Loucy (cell line): ENCODE measurements at regions not wholly inside any gene's neighbourhood (a gene's known extent, or its start where the extent isn't known, plus 50 kb on each side); places are given as distances from the start of the nearest gene placed in this dataset.

ENCODE experiments used
- H2AFZ ChIP-seq: fragments of 200-600 bp; sonication (generic); 2 replicates; pipeline ENCODE4 v1.6.0; 2016; ENCODE audit warnings: antibody characterized with exemption, mild to moderate bottlenecking, low read length, moderate library complexity
- H3F3A ChIP-seq: fragments of 200-600 bp; 2 replicates; pipeline ENCODE4 v1.6.0; 2016; ENCODE audit warnings: antibody characterized with exemption, low read depth, mild to moderate bottlenecking
- H3K27me3 ChIP-seq: fragments of 200-600 bp; sonication (generic); 2 replicates; pipeline ENCODE4 v1.6.1; 2014; ENCODE audit warnings: low read length, mild to moderate bottlenecking; ENCODE audit not compliant: insufficient read depth, poor library complexity, severe bottlenecking
- H3K36me3 ChIP-seq: fragments of 200-600 bp; sonication (generic); 2 replicates; pipeline ENCODE4 v1.6.1; 2016; ENCODE audit warnings: low read length; ENCODE audit not compliant: insufficient read depth
- H3K4me1 ChIP-seq: fragments of 200-600 bp; sonication (generic); 2 replicates; pipeline ENCODE4 v1.5.1; 2014; ENCODE audit warnings: low read length, mild to moderate bottlenecking; ENCODE audit not compliant: insufficient read depth, poor library complexity, severe bottlenecking
- H3K4me2 ChIP-seq: fragments of 200-600 bp; sonication (generic); 2 replicates; pipeline ENCODE4 v1.6.0; 2014; ENCODE audit warnings: antibody characterized with exemption, low read length, low read depth, mild to moderate bottlenecking; ENCODE audit not compliant: poor library complexity, severe bottlenecking
- H3K4me3 ChIP-seq: fragments of 200-600 bp; sonication (generic); 2 replicates; pipeline ENCODE4 v1.5.1; 2014; ENCODE audit warnings: low read length, mild to moderate bottlenecking, mixed read lengths; ENCODE audit not compliant: poor library complexity, severe bottlenecking
- H3K79me2 ChIP-seq: fragments of 200-600 bp; sonication (generic); 2 replicates; pipeline ENCODE4 v1.6.1; 2014; ENCODE audit warnings: low read length; ENCODE audit not compliant: insufficient read depth
- H3K9ac ChIP-seq: fragments of 200-600 bp; sonication (generic); 2 replicates; pipeline ENCODE4 v1.6.0; 2014; ENCODE audit warnings: mild to moderate bottlenecking, low read depth, low read length, moderate library complexity; ENCODE audit not compliant: poor library complexity, severe bottlenecking
- H3K9me2 ChIP-seq: fragments of 200-600 bp; sonication (generic); replicated peaks from 2 replicates; pipeline ENCODE4 v1.6.1; 2016; ENCODE audit warnings: low read depth, low read length, mixed read lengths
- H3K9me3 ChIP-seq: fragments of 200-600 bp; sonication (generic); 2 replicates; pipeline ENCODE4 v1.6.1; 2014; ENCODE audit warnings: mild to moderate bottlenecking, antibody characterized with exemption, low read length, low read depth; ENCODE audit not compliant: insufficient read depth
- H4K20me1 ChIP-seq: fragments of 200-600 bp; sonication (generic); 2 replicates; pipeline ENCODE4 v1.6.0; 2014; ENCODE audit warnings: antibody characterized with exemption, low read length, mild to moderate bottlenecking; ENCODE audit not compliant: insufficient read depth, poor library complexity, severe bottlenecking
- CTCF ChIP-seq: fragments of 200-600 bp; sonication (generic); conservative IDR thresholded peaks from 2 replicates; pipeline ENCODE4 v1.5.1; 2014; ENCODE audit warnings: mild to moderate bottlenecking, antibody characterized with exemption, low read length
- EZH2phosphoT487 ChIP-seq: fragments of 200-600 bp; IDR thresholded peaks from 2 replicates; pipeline ENCODE4 v1.6.1; 2018; ENCODE audit warnings: antibody characterized with exemption, mild to moderate bottlenecking, moderate library complexity, borderline replicate concordance

DNA sequence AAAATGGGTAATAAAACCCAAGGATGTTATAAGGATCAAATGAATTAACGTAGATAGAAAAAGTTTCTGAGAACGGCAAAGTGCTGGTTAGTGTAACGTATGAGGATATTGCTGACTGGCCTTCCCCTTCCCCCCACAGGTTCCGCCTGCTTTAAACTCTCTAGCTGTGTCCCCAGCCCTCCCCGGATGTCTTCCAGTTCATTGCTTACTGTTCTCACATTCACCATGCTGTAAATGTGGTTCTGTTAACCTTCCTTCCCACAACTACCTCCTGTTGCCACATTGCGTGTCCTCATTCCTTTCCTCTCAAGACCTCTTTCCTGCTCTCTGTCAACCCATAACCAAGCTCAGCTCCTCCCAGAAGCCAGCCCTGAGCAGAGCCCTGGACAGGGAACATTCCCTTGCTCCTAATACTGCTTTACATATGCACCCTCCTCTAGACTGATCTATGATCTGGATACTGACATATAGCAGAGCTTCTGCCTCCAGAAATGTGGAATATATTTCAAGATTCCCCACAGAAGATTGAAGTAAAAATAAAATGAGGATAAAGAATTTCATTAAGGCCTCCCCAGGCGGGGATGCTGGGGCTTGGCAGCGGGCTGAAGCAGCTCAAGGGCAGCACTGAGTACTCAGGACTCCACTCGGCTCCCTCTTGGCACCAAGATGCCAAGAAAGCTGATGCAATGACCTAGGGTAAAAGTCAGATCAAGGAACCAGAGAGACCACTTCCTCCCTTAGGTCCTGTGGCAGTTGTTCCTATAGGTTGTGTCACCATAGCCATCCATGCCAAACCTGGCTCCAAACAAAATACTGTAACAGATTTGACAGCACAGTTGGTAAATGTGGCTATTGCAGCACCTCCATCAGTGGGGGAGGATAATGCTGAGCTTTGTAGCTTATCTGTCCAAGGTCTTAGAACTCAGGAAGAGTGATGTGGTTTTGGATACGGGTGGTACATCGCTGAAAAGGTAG, 136.4 kb upstream of the PIK3C3 start:
- Histone ChIP-seq H3K36me3 (no peaks in the 10 kb centered on the region), H3K9ac (no peak overlapping the region), H3K4me2 (no peak overlapping the region), H3K4me3 (no peak overlapping the region), H3K4me1 (no peaks in the 10 kb centered on the region), H3K9me3 (no peaks in the 10 kb centered on the region), H3K27me3 (no peaks in the 10 kb centered on the region), H2AFZ (no peak overlapping the region), H4K20me1 (no peaks in the 10 kb centered on the region), H3F3A (no peaks in the 10 kb centered on the region), H3K79me2 (no peaks in the 10 kb centered on the region), H3K9me2 (no peaks in the 10 kb centered on the region)
- no peak for TF ChIP-seq EZH2phosphoT487
- no peak for TF ChIP-seq CTCF

DNA sequence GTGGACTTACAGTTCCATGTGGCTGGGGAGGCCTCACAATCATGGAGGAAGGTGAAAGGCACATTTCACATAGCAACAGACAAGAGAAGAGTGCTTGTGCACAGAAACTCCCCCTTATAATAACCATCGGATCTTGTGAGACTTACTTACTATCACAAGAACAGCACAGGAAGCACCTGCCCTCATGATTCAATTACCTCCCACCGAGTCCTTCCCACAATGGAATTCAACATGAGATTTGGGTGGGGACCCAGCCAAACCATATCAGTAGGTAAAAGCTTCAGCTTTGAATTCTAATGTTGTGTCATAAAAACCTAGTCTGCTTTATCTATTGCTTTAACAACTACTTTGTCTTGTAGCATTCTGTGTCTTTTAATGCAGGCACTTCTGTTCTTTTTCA, 140.4 kb upstream of the PIK3C3 start:
- Histone ChIP-seq H4K20me1 (no peaks in the 10 kb centered on the region), H3K9ac (no peak overlapping the region), H2AFZ (no peak overlapping the region), H3K36me3 (no peaks in the 10 kb centered on the region), H3K79me2 (no peaks in the 10 kb centered on the region), H3K9me2 (no peaks in the 10 kb centered on the region), H3K4me2 (no peak overlapping the region), H3K4me1 (no peaks in the 10 kb centered on the region), H3F3A (no peaks in the 10 kb centered on the region), H3K4me3 (no peak overlapping the region), H3K27me3 (no peaks in the 10 kb centered on the region), H3K9me3 (no peaks in the 10 kb centered on the region)
- TF ChIP-seq EZH2phosphoT487: no peak
- TF ChIP-seq CTCF: no peak

DNA sequence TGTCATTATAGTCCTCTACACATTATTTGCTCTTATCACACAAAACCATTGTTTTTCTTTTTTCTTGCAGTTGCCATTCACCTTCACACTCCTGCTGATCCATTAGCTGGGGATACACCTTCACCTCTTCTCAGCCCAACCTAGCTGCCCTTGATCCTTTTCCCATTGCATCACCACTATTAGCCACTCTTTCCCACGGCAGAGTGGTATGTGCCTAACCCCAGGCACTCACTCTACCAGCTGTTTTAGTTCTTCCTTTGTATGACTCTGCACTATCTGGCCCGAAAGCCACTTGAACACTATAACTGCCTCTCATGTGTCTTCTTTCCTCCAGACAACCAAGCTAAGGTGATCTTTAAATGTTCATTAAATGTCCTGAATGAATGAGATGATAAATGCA, 145.4 kb upstream of the PIK3C3 start:
- Histone ChIP-seq H3K4me3 (no peak overlapping the region), H3K4me2 (no peak overlapping the region), H2AFZ (no peak overlapping the region), H3K4me1 (no peaks in the 10 kb centered on the region), H3K27me3 (no peaks in the 10 kb centered on the region), H3F3A (no peaks in the 10 kb centered on the region), H3K79me2 (no peaks in the 10 kb centered on the region), H3K9me2 (no peaks in the 10 kb centered on the region), H3K9me3 (no peaks in the 10 kb centered on the region), H3K9ac (no peak overlapping the region), H4K20me1 (no peaks in the 10 kb centered on the region), H3K36me3 (no peaks in the 10 kb centered on the region)
- TF ChIP-seq CTCF (no peak), EZH2phosphoT487 (no peak)
